Endothelial cell of umbilical vein (primary cell): ENCODE measurements at regions not wholly inside any gene's neighbourhood (a gene's known extent, or its start where the extent isn't known, plus 50 kb on each side); places are given as distances from the start of the nearest gene placed in this dataset.

Source experiments
- BruUV-seq: library from RNA; stranded (reverse); fragments of 400-500 nt; replicated peaks from 2 replicates; lab custom pipeline; 2021; lab: Mats Ljungman, UMichigan
- CTCF ChIA-PET: fragments of 300-600, 350-600 bp; sonication (Branson Sonifier 250); formaldehyde crosslinking; loops from one replicate; lab custom pipeline; 2021; ENCODE audit warnings: antibody characterized with exemption, inconsistent platforms; lab: Charles Lee
- POLR2A ChIA-PET: fragments of 300-600, 350-600 bp; sonication (Branson Sonifier 250); formaldehyde crosslinking; loops from one replicate; lab custom pipeline; 2021; ENCODE audit warnings: antibody characterized with exemption, inconsistent platforms; lab: Charles Lee
- DNase-seq: peaks from one replicate; pipeline ENCODE4 v3.0.0-alpha.2; 2011; ENCODE audit warnings: low read depth, low spot score
- FAIRE-seq: peaks from 2 replicates; lab custom pipeline; 2011; peaks lifted over from hg19 to GRCh38; lab: Jason Lieb, UNC
- H2AFZ ChIP-seq: 2 replicates; pipeline ENCODE4 v1.6.0; 2012; ENCODE audit warnings: low read depth, low read length, control low read depth, inconsistent platforms
- H3K27ac ChIP-seq: 2 replicates; pipeline ENCODE4 v1.5.1; 2011; ENCODE audit warnings: low read depth, mild to moderate bottlenecking, control low read depth, low read length, moderate library complexity; ENCODE audit not compliant: insufficient read depth
- H3K27me3 ChIP-seq, 2 experiments: 2 replicates each; pipeline versions ENCODE4 v1.6.0 to v1.6.1; 2011; ENCODE audit warnings: low read length in 2 of 2, mixed read lengths in 1 of 2; ENCODE audit not compliant: control insufficient read depth in 2 of 2, insufficient read depth in 2 of 2
- H3K36me3 ChIP-seq, 2 experiments: 2 replicates in 1 of 2; 3 replicates in 1 of 2; pipeline ENCODE4 v1.5.1; 2011; ENCODE audit warnings: low read length in 2 of 2, mild to moderate bottlenecking in 1 of 2, moderate library complexity in 1 of 2; ENCODE audit not compliant: control insufficient read depth in 2 of 2, insufficient read depth in 2 of 2; ENCODE audit errors: extremely low read depth in 1 of 2
- H3K4me1 ChIP-seq: 3 replicates; pipeline ENCODE4 v1.5.1; 2011; ENCODE audit warnings: mild to moderate bottlenecking, low read length; ENCODE audit not compliant: control insufficient read depth, insufficient read depth; ENCODE audit errors: extremely low read depth
- H3K4me2 ChIP-seq: 2 replicates; pipeline ENCODE4 v1.6.1; 2011; ENCODE audit warnings: low read length, control low read depth, mixed read lengths; ENCODE audit not compliant: insufficient read depth
- H3K4me3 ChIP-seq, 3 experiments: fragments of 200-600 bp in 1 of 3; sonication (generic), shearing (Covaris generic) in 1 of 3; replicated peaks in 1 of 3; 2 replicates each; pipeline ENCODE4 v1.5.1; 2011 to 2016; ENCODE audit warnings: control low read depth in 3 of 3, low read length in 3 of 3, mild to moderate bottlenecking in 2 of 3, inconsistent platforms in 1 of 3, low read depth in 1 of 3, moderate library complexity in 1 of 3; ENCODE audit not compliant: insufficient read depth in 1 of 3
- H3K79me2 ChIP-seq: 2 replicates; pipeline ENCODE4 v1.6.0; 2012; ENCODE audit warnings: low read length, inconsistent platforms; ENCODE audit not compliant: control insufficient read depth, insufficient read depth
- H3K9ac ChIP-seq: replicated peaks from 2 replicates; pipeline ENCODE3; 2011; ENCODE audit warnings: low read length, control low read depth; ENCODE audit not compliant: insufficient read depth; ENCODE audit errors: extremely low read depth
- H3K9me1 ChIP-seq: replicated peaks from 3 replicates; pipeline ENCODE4 v1.6.0; 2011; ENCODE audit warnings: mild to moderate bottlenecking, low read length; ENCODE audit not compliant: control insufficient read depth, insufficient read depth; ENCODE audit errors: extremely low read depth
- H3K9me3 ChIP-seq: replicated peaks from 2 replicates; pipeline ENCODE4 v1.5.1; 2012; ENCODE audit warnings: low read length, inconsistent platforms; ENCODE audit not compliant: control insufficient read depth, insufficient read depth
- H4K20me1 ChIP-seq: replicated peaks from 2 replicates; pipeline ENCODE3; 2011; ENCODE audit warnings: mild to moderate bottlenecking, low read length; ENCODE audit not compliant: control insufficient read depth, insufficient read depth; ENCODE audit errors: extremely low read depth
- CTCF ChIP-seq, 2 donors: IDR thresholded peaks; 1 replicate in 1 of 2; 2 replicates in 1 of 2; pipeline ENCODE4 v1.5.1; 2011; ENCODE audit warnings: low read length in 2 of 2, mild to moderate bottlenecking in 2 of 2, moderate library complexity in 2 of 2, control low read depth in 1 of 2, inconsistent platforms in 1 of 2, low read depth in 1 of 2; ENCODE audit not compliant: insufficient read depth in 1 of 2; ENCODE audit errors: extremely low read depth in 1 of 2
- EZH2 ChIP-seq: IDR thresholded peaks from 2 replicates; pipeline ENCODE4 v1.6.1; 2012; ENCODE audit warnings: borderline replicate concordance, low read depth, mild to moderate bottlenecking, moderate library complexity, low read length, inconsistent platforms; ENCODE audit not compliant: severe bottlenecking
- FOS ChIP-seq: IDR thresholded peaks from 2 replicates; pipeline ENCODE4 v1.6.1; 2011; ENCODE audit warnings: mild to moderate bottlenecking, low read length, moderate library complexity, borderline replicate concordance; ENCODE audit not compliant: insufficient read depth
- GATA2 ChIP-seq: IDR thresholded peaks from 2 replicates; pipeline ENCODE4 v1.7.0; 2011; ENCODE audit warnings: low read depth, mild to moderate bottlenecking, moderate library complexity, mixed read lengths, low read length; ENCODE audit not compliant: insufficient read length, insufficient read depth
- JUN ChIP-seq: IDR thresholded peaks from 2 replicates; pipeline ENCODE4 v1.6.1; 2011; ENCODE audit warnings: borderline replicate concordance, low read depth; ENCODE audit not compliant: insufficient read length, insufficient read depth
- MAX ChIP-seq: IDR thresholded peaks from 2 replicates; pipeline ENCODE4 v1.6.1; 2011; ENCODE audit not compliant: insufficient read depth, insufficient read length
- MYC ChIP-seq: IDR thresholded peaks from one replicate; pipeline ENCODE4 v1.6.1; 2011; ENCODE audit warnings: mild to moderate bottlenecking, low read depth, low read length
- POLR2A ChIP-seq: IDR thresholded peaks from 2 replicates; pipeline ENCODE4 v1.6.1; 2012; ENCODE audit warnings: low read depth, mild to moderate bottlenecking, control low read depth, low read length
- POLR2AphosphoS5 ChIP-seq: IDR thresholded peaks from 2 replicates; pipeline ENCODE4 v1.6.1; 2012; ENCODE audit warnings: low read depth, mild to moderate bottlenecking, control low read depth, low read length, moderate library complexity; ENCODE audit not compliant: insufficient read depth
- dilution Hi-C: fragments of 300-500 bp; cut with MboI; formaldehyde crosslinking; loops from one replicate; pipeline ENCODE4 v1.15.0; 2019; ENCODE audit warnings: low sequenced_read_pairs; ENCODE audit not compliant: extremely low pct_ligation_motif_present
- intact Hi-C: fragments of 100-400 bp; cut with micrococcal nuclease; formaldehyde crosslinking; loops from one replicate; pipeline ENCODE4 v1.10.0; 2022

- no peak for DNase-seq
- FAIRE-seq = no peak
- ChIA-PET CTCF (interaction anchor here (1.6 kb wide), 1 partner anchor 10 kb away, joined by 4 read pairs; no protein-coding TSS in a partner anchor), POLR2A (no interaction called here)
- TF ChIP-seq GATA2 (no peak), CTCF (IDR thresholded peaks at IDR 0.05; ENCODE audit: extremely low read depth in 1 of 2, insufficient read depth in 1 of 2, low read depth in 1 of 2, low read length in 2 of 2) (no peak), JUN (no peak), EZH2 (no peak), POLR2A (no peak)
- Histone ChIP-seq H2AFZ (no peak overlapping the region), H3K4me3 (no peak overlapping the region), H3K4me1 (no peaks in the 10 kb centered on the region), H3K4me2 (no peak overlapping the region), H3K79me2 (no peaks in the 10 kb centered on the region), H3K9ac (no peak overlapping the region), H4K20me1 (no peaks in the 10 kb centered on the region), H3K27ac (no peak overlapping the region), H3K36me3 (no peaks in the 10 kb centered on the region), H3K9me3 (no peaks in the 10 kb centered on the region), H3K27me3 (no peaks in the 10 kb centered on the region), H3K9me1 (no peaks in the 10 kb centered on the region)
- no TSS peak for BruUV-seq
- dilution Hi-C loops = no loop called here
- intact Hi-C loops = no loop called here
Observed at GRCh38 chr7:114108510-114108909, 189.7 kb upstream of the PPP1R3A start.

- H3K27ac ChIP-seq = no peak overlapping the region
- H3K9me1 ChIP-seq = no peaks in the 10 kb centered on the region
- no peak overlapping the region for H2AFZ ChIP-seq
- H3K36me3 ChIP-seq = no peaks in the 10 kb centered on the region
- no peak overlapping the region for H3K9ac ChIP-seq
- CTCF ChIA-PET = interaction anchor here (1.0 kb wide), 1 partner anchor 10 kb away, joined by 3 read pairs; no protein-coding TSS in a partner anchor
- no peaks in the 10 kb centered on the region for H3K79me2 ChIP-seq
- FAIRE-seq (no peak), DNase-seq (no peak)
- dilution Hi-C loops = no loop called here
- no peak overlapping the region for H3K4me3 ChIP-seq
- no peaks in the 10 kb centered on the region for H3K4me1 ChIP-seq
- H3K4me2 ChIP-seq = no peak overlapping the region
- no peaks in the 10 kb centered on the region for H3K27me3 ChIP-seq
- POLR2A ChIA-PET = no interaction called here
- H3K9me3 ChIP-seq = no peaks in the 10 kb centered on the region
- H4K20me1 ChIP-seq = no peaks in the 10 kb centered on the region
- BruUV-seq = no TSS peak
- TF ChIP-seq EZH2 (no peak), CTCF (IDR thresholded peaks at IDR 0.05; ENCODE audit: extremely low read depth in 1 of 2, insufficient read depth in 1 of 2, low read depth in 1 of 2, low read length in 2 of 2) (no peak), MYC (no peak), FOS (no peak), GATA2 (no peak), POLR2A (no peak), JUN (no peak), MAX (no peak), POLR2AphosphoS5 (no peak)
- intact Hi-C loops = no loop called here
Observed at GRCh38 chr7:114107522-114107921, 188.7 kb upstream of the PPP1R3A start.
